HG02938 (cell line): ENCODE measurements at regions not wholly inside any gene's neighbourhood (a gene's known extent, or its start where the extent isn't known, plus 50 kb on each side); places are given as distances from the start of the nearest gene placed in this dataset.

Experiments used
- ATAC-seq: cut with Tn5 transposase; IDR thresholded peaks from one replicate; pipeline ENCODE4 v1.9.1; 2021; ENCODE audit warnings: mild to moderate bottlenecking, moderate library complexity; ENCODE audit not compliant: unreplicated experiment

GRCh38 chr20:11833825-11834224 is 83.9 kb upstream of the BTBD3 start:
- ATAC-seq: no peak

- no peak for ATAC-seq
Observed at GRCh38 chr20:11838076-11838636, 79.5 kb upstream of the BTBD3 start.

GRCh38 chr20:11841972-11842461 is 75.7 kb upstream of the BTBD3 start:
- no peak for ATAC-seq

- ATAC-seq: no peak
Observed at GRCh38 chr20:11843289-11843688, 74.4 kb upstream of the BTBD3 start.

- ATAC-seq: no peak
Observed at GRCh38 chr20:11844691-11845090, 73.0 kb upstream of the BTBD3 start.

GRCh38 chr20:11845340-11845739 is 72.4 kb upstream of the BTBD3 start:
- no peak for ATAC-seq

- no peak for ATAC-seq
Observed at GRCh38 chr20:11846131-11846530, 71.6 kb upstream of the BTBD3 start.

GRCh38 chr20:11847827-11848226 is 69.9 kb upstream of the BTBD3 start:
- ATAC-seq: no peak

GRCh38 chr20:11849270-11849915 is 68.3 kb upstream of the BTBD3 start:
- no peak for ATAC-seq

GRCh38 chr20:11849976-11850670 is 67.6 kb upstream of the BTBD3 start:
- ATAC-seq: no peak

GRCh38 chr20:11850901-11851300 is 66.8 kb upstream of the BTBD3 start:
- no peak for ATAC-seq

GRCh38 chr20:11851646-11852045 is 66.0 kb upstream of the BTBD3 start:
- no peak for ATAC-seq

GRCh38 chr20:11852189-11852588 is 65.5 kb upstream of the BTBD3 start:
- ATAC-seq: no peak

GRCh38 chr20:11852811-11853210 is 64.9 kb upstream of the BTBD3 start:
- ATAC-seq: no peak

GRCh38 chr20:11853359-11853758 is 64.3 kb upstream of the BTBD3 start:
- no peak for ATAC-seq

GRCh38 chr20:11861479-11861878 is 56.2 kb upstream of the BTBD3 start:
- no peak for ATAC-seq

GRCh38 chr20:11867291-11867919 is 50.3 kb upstream of the BTBD3 start:
- no peak for ATAC-seq
